ENCODE measurements at regions not wholly inside any gene's neighbourhood (a gene's known extent, or its start where the extent isn't known, plus 50 kb on each side); places are given as distances from the start of the nearest gene placed in this dataset.
A peak's percentile ranks its signal among the peaks of the same experiment; 100 is the strongest.

DNA sequence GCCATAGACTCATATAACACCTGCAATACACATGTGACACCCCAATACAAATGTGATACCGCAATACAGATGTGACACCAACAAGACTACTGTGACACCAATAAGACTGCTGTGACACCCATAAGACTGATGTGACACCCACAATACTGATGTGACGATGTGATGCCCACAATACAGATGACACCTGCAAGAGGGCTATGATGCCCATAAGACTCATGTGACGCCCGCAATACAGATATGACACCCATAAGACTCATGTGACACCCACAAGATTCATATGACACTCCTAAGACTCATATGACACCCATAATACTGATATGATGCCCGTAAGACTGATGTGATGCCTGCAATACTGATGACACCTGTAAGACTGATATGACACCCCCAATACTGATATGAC lies 113.0 kb downstream of the MRPL57 start:
- TF ChIP-seq REST (IDR thresholded peaks at IDR 0.05; ENCODE audit: low read depth) (no peak), TCF12 (IDR thresholded peaks at IDR 0.05; ENCODE audit: low read depth) (no peak), CREB1 (IDR thresholded peaks at IDR 0.05; ENCODE audit: low read depth) (no peak)
- TF ChIP-seq, protein P1, sequence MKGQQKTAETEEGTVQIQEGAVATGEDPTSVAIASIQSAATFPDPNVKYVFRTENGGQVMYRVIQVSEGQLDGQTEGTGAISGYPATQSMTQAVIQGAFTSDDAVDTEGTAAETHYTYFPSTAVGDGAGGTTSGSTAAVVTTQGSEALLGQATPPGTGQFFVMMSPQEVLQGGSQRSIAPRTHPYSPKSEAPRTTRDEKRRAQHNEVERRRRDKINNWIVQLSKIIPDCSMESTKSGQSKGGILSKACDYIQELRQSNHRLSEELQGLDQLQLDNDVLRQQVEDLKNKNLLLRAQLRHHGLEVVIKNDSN (IDR thresholded peaks at IDR 0.05), result no peak

GRCh38 chr13:21291840-21292239 lies 115.4 kb downstream of the MRPL57 start:
- TF ChIP-seq NFIC (IDR thresholded peaks at IDR 0.05) (no peak), TEAD4 (IDR thresholded peaks at IDR 0.05) (no peak), EP300 (IDR thresholded peaks at IDR 0.05; ENCODE audit: borderline replicate concordance) (no peak), CREB1 (IDR thresholded peaks at IDR 0.05; ENCODE audit: low read depth) (no peak), CEBPB (IDR thresholded peaks at IDR 0.05) (no peak), YY1 (IDR thresholded peaks at IDR 0.05; ENCODE audit: low read depth) (no peak)

DNA sequence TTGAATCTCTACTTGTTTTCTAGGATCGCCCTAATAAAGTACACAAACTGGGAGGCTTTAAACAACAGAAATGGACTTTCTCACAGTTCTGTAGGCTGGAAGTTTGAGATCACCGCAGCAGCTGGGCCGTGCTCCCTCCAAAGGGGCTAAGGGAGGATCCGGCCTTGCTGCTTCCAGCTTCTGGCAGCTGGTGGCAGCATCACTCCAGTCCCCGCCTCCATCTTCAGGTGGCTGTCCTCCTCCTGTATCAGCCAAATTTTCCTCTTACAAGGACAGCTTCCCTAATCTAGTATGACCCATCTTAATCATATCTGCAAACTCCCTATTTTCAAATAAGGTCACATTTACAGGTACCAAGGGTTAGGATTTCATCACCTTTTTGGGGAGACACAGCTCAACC lies 120.5 kb downstream of the MRPL57 start:
- TF ChIP-seq RAD21 (IDR thresholded peaks at IDR 0.05; ENCODE audit: low read depth), result peak; percentile 71

GRCh38 chr13:21297447-21297846 lies 121.0 kb downstream of the MRPL57 start:
- TF ChIP-seq YY1 (IDR thresholded peaks at IDR 0.05; ENCODE audit: low read depth) (no peak), FOXM1 (IDR thresholded peaks at IDR 0.05; ENCODE audit: borderline replicate concordance, low read depth) (no peak), TAF1 (IDR thresholded peaks at IDR 0.05; ENCODE audit: low read depth) (no peak), CREB1 (IDR thresholded peaks at IDR 0.05; ENCODE audit: low read depth) (no peak), EGR1 (IDR thresholded peaks at IDR 0.05) (no peak), EP300 (IDR thresholded peaks at IDR 0.05; ENCODE audit: borderline replicate concordance) (no peak), RAD21 (IDR thresholded peaks at IDR 0.05; ENCODE audit: low read depth) (no peak), NFIC (IDR thresholded peaks at IDR 0.05) (no peak), TEAD4 (IDR thresholded peaks at IDR 0.05) (no peak), REST (IDR thresholded peaks at IDR 0.05; ENCODE audit: low read depth) (no peak), TCF12 (IDR thresholded peaks at IDR 0.05; ENCODE audit: low read depth) (no peak), ZBTB7A (IDR thresholded peaks at IDR 0.05; ENCODE audit: low read depth) (no peak; the same call in 1 of the 2 replicates), CEBPB (IDR thresholded peaks at IDR 0.05) (no peak)
- TF ChIP-seq, protein P1 (IDR thresholded peaks at IDR 0.05), result no peak
- TF ChIP-seq, protein P2, sequence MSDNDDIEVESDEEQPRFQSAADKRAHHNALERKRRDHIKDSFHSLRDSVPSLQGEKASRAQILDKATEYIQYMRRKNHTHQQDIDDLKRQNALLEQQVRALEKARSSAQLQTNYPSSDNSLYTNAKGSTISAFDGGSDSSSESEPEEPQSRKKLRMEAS (IDR thresholded peaks at IDR 0.05), result no peak

DNA sequence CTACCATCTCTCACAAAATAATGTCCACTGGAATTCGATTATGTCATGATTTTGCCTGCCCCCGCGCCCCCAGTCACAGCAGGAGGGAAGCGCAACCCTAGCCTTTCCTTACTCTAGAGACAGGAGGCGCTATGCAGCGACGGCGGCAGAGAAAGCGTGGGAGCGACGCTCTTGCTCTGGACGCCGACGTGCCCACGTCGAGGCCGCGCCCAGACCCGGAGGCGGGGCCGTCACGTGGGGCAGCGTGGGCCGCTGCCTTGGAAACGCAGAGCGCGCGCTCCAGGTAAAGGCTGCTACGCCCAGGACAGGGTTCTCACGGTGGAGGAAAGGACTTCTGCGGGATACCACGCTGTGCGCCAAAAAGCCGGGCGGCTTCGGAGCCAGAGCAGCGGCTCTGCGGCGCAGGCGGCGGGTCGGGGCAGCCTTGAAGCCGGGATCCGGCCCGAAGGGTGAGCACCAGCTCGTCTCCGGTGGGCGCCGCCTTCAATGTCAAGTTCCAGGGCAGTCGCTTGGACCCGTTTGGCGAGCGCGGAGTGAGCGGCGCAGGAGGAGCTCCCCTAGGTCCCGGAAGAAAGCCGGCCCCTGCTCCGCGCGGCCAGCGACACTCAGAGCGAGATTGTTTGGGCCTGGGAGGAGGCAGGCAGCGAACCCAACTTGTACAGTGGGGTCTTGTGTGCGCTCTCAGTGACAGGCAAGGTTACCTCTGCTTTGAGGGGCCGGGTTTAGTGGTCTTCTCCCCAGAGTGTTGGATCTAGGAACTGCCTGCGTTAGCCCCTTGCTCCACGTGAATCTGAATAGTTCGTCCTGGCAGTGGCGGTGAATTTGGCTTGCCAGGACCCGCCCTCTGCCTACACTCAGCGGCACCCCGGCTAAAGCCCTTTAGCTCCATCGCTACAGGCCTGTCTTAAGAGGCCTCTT lies 121.7 kb downstream of the MRPL57 start:
- TF ChIP-seq, protein P2 (IDR thresholded peaks at IDR 0.05), result peak; percentile 74
- peak; percentile 48; the same call in 1 of the 2 replicates for TF ChIP-seq TCF12 (IDR thresholded peaks at IDR 0.05; ENCODE audit: low read depth)
- peak; percentile 5; the same call in 1 of the 2 replicates for TF ChIP-seq RAD21 (IDR thresholded peaks at IDR 0.05; ENCODE audit: low read depth)
- no peak for TF ChIP-seq NFIC (IDR thresholded peaks at IDR 0.05)
- peak; percentile 56 for TF ChIP-seq TEAD4 (IDR thresholded peaks at IDR 0.05)
- TF ChIP-seq CREB1 (IDR thresholded peaks at IDR 0.05; ENCODE audit: low read depth), result peak; percentile 62
- TF ChIP-seq, protein P1 (IDR thresholded peaks at IDR 0.05), result peak; percentile 100
- TF ChIP-seq EGR1 (IDR thresholded peaks at IDR 0.05), result peak; percentile 89
- no peak for TF ChIP-seq CEBPB (IDR thresholded peaks at IDR 0.05)
- TF ChIP-seq TAF1 (IDR thresholded peaks at IDR 0.05; ENCODE audit: low read depth), result peak; percentile 85
- TF ChIP-seq YY1 (IDR thresholded peaks at IDR 0.05; ENCODE audit: low read depth), result 0 out of 2 replicates have a peak, but pooled peaks have one; percentile 14

DNA sequence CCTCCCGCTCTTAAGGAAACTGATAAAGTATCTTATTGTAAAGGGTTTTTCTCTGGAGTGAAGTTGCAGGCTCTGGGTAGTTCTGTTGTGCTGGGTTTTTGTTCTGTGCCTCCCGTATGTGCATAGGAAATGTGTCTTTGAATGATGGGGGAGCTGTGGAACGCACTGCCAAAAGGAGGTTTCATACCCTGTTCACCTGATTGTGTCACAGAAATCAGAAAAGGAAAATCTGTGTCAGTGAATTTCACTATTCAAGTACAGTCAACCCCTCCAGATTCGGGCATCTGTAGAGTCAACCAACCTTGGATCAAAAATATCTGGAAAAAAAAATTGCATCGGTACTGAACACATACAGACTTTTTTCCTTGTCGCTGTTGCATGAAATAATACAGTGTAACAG lies 127.8 kb downstream of the MRPL57 start:
- no peak for TF ChIP-seq YY1 (IDR thresholded peaks at IDR 0.05; ENCODE audit: low read depth)
- TF ChIP-seq, protein P1 (IDR thresholded peaks at IDR 0.05), result no peak
- no peak for TF ChIP-seq NFIC (IDR thresholded peaks at IDR 0.05)
- TF ChIP-seq TEAD4 (IDR thresholded peaks at IDR 0.05), result no peak
- no peak for TF ChIP-seq EP300 (IDR thresholded peaks at IDR 0.05; ENCODE audit: borderline replicate concordance)
- no peak for TF ChIP-seq ZBTB7A (IDR thresholded peaks at IDR 0.05; ENCODE audit: low read depth)
- TF ChIP-seq EGR1 (IDR thresholded peaks at IDR 0.05), result no peak
- no peak for TF ChIP-seq CREB1 (IDR thresholded peaks at IDR 0.05; ENCODE audit: low read depth)
- TF ChIP-seq FOXM1 (IDR thresholded peaks at IDR 0.05; ENCODE audit: borderline replicate concordance, low read depth), result no peak
- TF ChIP-seq, protein P2 (IDR thresholded peaks at IDR 0.05), result no peak
- no peak for TF ChIP-seq TAF1 (IDR thresholded peaks at IDR 0.05; ENCODE audit: low read depth)
- TF ChIP-seq REST (IDR thresholded peaks at IDR 0.05; ENCODE audit: low read depth), result no peak
- TF ChIP-seq TCF12 (IDR thresholded peaks at IDR 0.05; ENCODE audit: low read depth), result no peak

All from Ishikawa (cell line).